GM21529 (cell line): ENCODE measurements at regions not wholly inside any gene's neighbourhood (a gene's known extent, or its start where the extent isn't known, plus 50 kb on each side); places are given as distances from the start of the nearest gene placed in this dataset.
"Not testable (repeated sequence)": the region's sequence is repeated elsewhere in the genome, so short reads cannot be mapped to it uniquely, and the experiment has no call there.

Experiments
- ATAC-seq: cut with Tn5 transposase; IDR thresholded peaks from one replicate; pipeline ENCODE4 v1.9.1; 2021; ENCODE audit not compliant: unreplicated experiment

GRCh38 chr5:125064621-125065438 lies 318.4 kb upstream of the ZNF608 start:
- no peak for ATAC-seq

- no peak for ATAC-seq
These were observed 319.3 kb upstream of the ZNF608 start for GRCh38 chr5:125065741-125066140.

GRCh38 chr5:125070961-125071360 lies 324.5 kb upstream of the ZNF608 start:
- ATAC-seq = no peak

- no peak for ATAC-seq
These were observed 326.7 kb upstream of the ZNF608 start for GRCh38 chr5:125073090-125073489.

- no peak for ATAC-seq
These were observed 329.1 kb upstream of the ZNF608 start for GRCh38 chr5:125075567-125075966.

- ATAC-seq = not testable (repeated sequence)
These were observed 332.6 kb upstream of the ZNF608 start for GRCh38 chr5:125079028-125079427.

GRCh38 chr5:125081101-125081500 lies 334.7 kb upstream of the ZNF608 start:
- no peak for ATAC-seq

- no peak for ATAC-seq
These were observed 337.5 kb upstream of the ZNF608 start for GRCh38 chr5:125083981-125084380.

GRCh38 chr5:125085797-125086505 lies 339.5 kb upstream of the ZNF608 start:
- ATAC-seq = no peak

GRCh38 chr5:125088522-125089105 lies 342.2 kb upstream of the ZNF608 start:
- no peak for ATAC-seq

- not testable (repeated sequence) for ATAC-seq
These were observed 345.7 kb upstream of the ZNF608 start for GRCh38 chr5:125092138-125092537.

GRCh38 chr5:125093776-125094175 lies 347.3 kb upstream of the ZNF608 start:
- ATAC-seq = no peak

- ATAC-seq = no peak
These were observed 353.9 kb upstream of the ZNF608 start for GRCh38 chr5:125100342-125100741.

GRCh38 chr5:125100951-125101350 lies 354.5 kb upstream of the ZNF608 start:
- ATAC-seq = no peak

GRCh38 chr5:125103459-125103858 lies 357.0 kb upstream of the ZNF608 start:
- ATAC-seq = no peak

GRCh38 chr5:125106271-125106670 lies 359.8 kb upstream of the ZNF608 start:
- no peak for ATAC-seq

GRCh38 chr5:125106881-125107280 lies 360.4 kb upstream of the ZNF608 start:
- ATAC-seq = no peak

GRCh38 chr5:125109293-125109692 lies 362.9 kb upstream of the ZNF608 start:
- no peak for ATAC-seq

GRCh38 chr5:125109816-125110215 lies 363.4 kb upstream of the ZNF608 start:
- no peak for ATAC-seq

GRCh38 chr5:125112196-125112595 lies 365.8 kb upstream of the ZNF608 start:
- ATAC-seq = no peak

- peak; percentile 73 for ATAC-seq
These were observed 366.9 kb upstream of the ZNF608 start for GRCh38 chr5:125113328-125113727.

- ATAC-seq = no peak
These were observed 368.7 kb upstream of the ZNF608 start for GRCh38 chr5:125115195-125115525.
